ENCODE measurements at regions not wholly inside any gene's neighbourhood (a gene's known extent, or its start where the extent isn't known, plus 50 kb on each side); places are given as distances from the start of the nearest gene placed in this dataset.

- TF ChIP-seq POLR2A (IDR thresholded peaks at IDR 0.05) = no peak
- no peak for TF ChIP-seq CTCF (IDR thresholded peaks at IDR 0.05)
- TF ChIP-seq POLR2AphosphoS5 (IDR thresholded peaks at IDR 0.05) = no peak
Observed at GRCh38 chr1:234973426-234974250, 155.0 kb downstream of the TOMM20 start.

Data from breast epithelium (tissue), 3 donors.